WERI-Rb-1 (cell line): ENCODE measurements at regions not wholly inside any gene's neighbourhood (a gene's known extent, or its start where the extent isn't known, plus 50 kb on each side); places are given as distances from the start of the nearest gene placed in this dataset.

Source experiments
- DNase-seq: peaks from one replicate; pipeline ENCODE4 v3.0.0-alpha.2; 2020
- H3K27ac ChIP-seq: fragments of 250-450 bp; sonication (Bioruptor Pico); 2 replicates; pipeline ENCODE4 v1.5.1; 2020; ENCODE audit warnings: mild to moderate bottlenecking, moderate library complexity
- H3K27me3 ChIP-seq: fragments of 250-450 bp; sonication (Bioruptor Pico); 2 replicates; pipeline ENCODE4 v1.5.1; 2021; ENCODE audit warnings: mild to moderate bottlenecking, low read depth, moderate library complexity; ENCODE audit not compliant: insufficient read depth, severe bottlenecking
- H3K36me3 ChIP-seq: fragments of 250-450 bp; sonication (Bioruptor Pico); 2 replicates; pipeline ENCODE4 v1.5.1; 2020; ENCODE audit warnings: mild to moderate bottlenecking, moderate library complexity
- H3K4me3 ChIP-seq: 2 replicates; pipeline ENCODE4 v1.5.1; 2011; ENCODE audit warnings: low read depth, mild to moderate bottlenecking, control low read depth, low read length
- H3K9me3 ChIP-seq: fragments of 250-450 bp; sonication (Bioruptor Pico); 2 replicates; pipeline ENCODE4 v1.5.1; 2021; ENCODE audit warnings: mild to moderate bottlenecking, moderate library complexity; ENCODE audit not compliant: severe bottlenecking
- TF ChIP-seq, protein P1 (sequence below): IDR thresholded peaks from 2 replicates; pipeline ENCODE4 v1.5.1; 2011; ENCODE audit warnings: low read depth, mild to moderate bottlenecking, control low read depth, inconsistent platforms, low read length

GRCh38 chr5:164809821-164810220 lies 1304.4 kb downstream of the MAT2B start:
- DNase-seq, result no peak
- H3K27me3 ChIP-seq, result no peaks in the 10 kb centered on the region
- no peaks in the 10 kb centered on the region for H3K9me3 ChIP-seq
- TF ChIP-seq, protein P1, sequence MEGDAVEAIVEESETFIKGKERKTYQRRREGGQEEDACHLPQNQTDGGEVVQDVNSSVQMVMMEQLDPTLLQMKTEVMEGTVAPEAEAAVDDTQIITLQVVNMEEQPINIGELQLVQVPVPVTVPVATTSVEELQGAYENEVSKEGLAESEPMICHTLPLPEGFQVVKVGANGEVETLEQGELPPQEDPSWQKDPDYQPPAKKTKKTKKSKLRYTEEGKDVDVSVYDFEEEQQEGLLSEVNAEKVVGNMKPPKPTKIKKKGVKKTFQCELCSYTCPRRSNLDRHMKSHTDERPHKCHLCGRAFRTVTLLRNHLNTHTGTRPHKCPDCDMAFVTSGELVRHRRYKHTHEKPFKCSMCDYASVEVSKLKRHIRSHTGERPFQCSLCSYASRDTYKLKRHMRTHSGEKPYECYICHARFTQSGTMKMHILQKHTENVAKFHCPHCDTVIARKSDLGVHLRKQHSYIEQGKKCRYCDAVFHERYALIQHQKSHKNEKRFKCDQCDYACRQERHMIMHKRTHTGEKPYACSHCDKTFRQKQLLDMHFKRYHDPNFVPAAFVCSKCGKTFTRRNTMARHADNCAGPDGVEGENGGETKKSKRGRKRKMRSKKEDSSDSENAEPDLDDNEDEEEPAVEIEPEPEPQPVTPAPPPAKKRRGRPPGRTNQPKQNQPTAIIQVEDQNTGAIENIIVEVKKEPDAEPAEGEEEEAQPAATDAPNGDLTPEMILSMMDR, result no peak
- H3K4me3 ChIP-seq, result no peak overlapping the region
- no peaks in the 10 kb centered on the region for H3K36me3 ChIP-seq
- no peak overlapping the region for H3K27ac ChIP-seq

GRCh38 chr5:164818445-164818844 lies 1313.0 kb downstream of the MAT2B start:
- no peak for DNase-seq
- H3K36me3 ChIP-seq, result no peaks in the 10 kb centered on the region
- no peaks in the 10 kb centered on the region for H3K27me3 ChIP-seq
- H3K4me3 ChIP-seq, result no peak overlapping the region
- no peaks in the 10 kb centered on the region for H3K9me3 ChIP-seq
- no peak overlapping the region for H3K27ac ChIP-seq
- TF ChIP-seq, protein P1, result no peak

- Histone ChIP-seq H3K4me3 (no peak overlapping the region), H3K27me3 (no peaks in the 10 kb centered on the region), H3K9me3 (no peaks in the 10 kb centered on the region), H3K36me3 (no peaks in the 10 kb centered on the region), H3K27ac (no peak overlapping the region)
- no peak for DNase-seq
- TF ChIP-seq, protein P1, result no peak
These were observed 1319.3 kb downstream of the MAT2B start for GRCh38 chr5:164824671-164825070.

GRCh38 chr5:164832516-164832915 lies 1327.1 kb downstream of the MAT2B start:
- Histone ChIP-seq H3K9me3 (no peaks in the 10 kb centered on the region), H3K27ac (no peak overlapping the region), H3K36me3 (no peaks in the 10 kb centered on the region), H3K4me3 (no peak overlapping the region), H3K27me3 (no peaks in the 10 kb centered on the region)
- no peak for DNase-seq
- TF ChIP-seq, protein P1, result no peak

- no peak for DNase-seq
- H3K27me3 ChIP-seq, result no peaks in the 10 kb centered on the region
- H3K27ac ChIP-seq, result no peak overlapping the region
- no peaks in the 10 kb centered on the region for H3K9me3 ChIP-seq
- H3K4me3 ChIP-seq, result no peak overlapping the region
- no peaks in the 10 kb centered on the region for H3K36me3 ChIP-seq
- TF ChIP-seq, protein P1, result no peak
These were observed 1338.9 kb downstream of the MAT2B start for GRCh38 chr5:164844348-164844747.

DNA sequence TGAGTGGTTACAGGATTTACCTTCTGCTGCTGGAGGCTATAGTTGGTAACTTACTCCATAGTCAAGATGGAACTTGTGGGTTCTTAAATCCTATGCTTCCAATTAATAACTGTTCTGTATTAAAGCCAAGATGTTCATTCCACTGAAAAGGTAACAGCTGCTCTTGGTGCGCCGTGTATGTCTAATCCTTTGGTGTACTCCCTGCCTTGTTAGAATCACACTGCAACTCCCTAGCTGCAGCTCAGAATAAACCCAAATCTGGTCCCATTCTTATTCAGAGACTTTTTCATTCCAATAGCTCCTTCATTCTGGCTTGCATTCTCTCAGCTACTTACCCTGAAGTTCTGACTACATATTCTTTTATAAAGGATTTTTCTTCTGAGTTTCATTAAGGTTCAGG lies 1355.5 kb downstream of the MAT2B start:
- Histone ChIP-seq H3K36me3 (no peaks in the 10 kb centered on the region), H3K27ac (peak overlapping the region; percentile 77), H3K27me3 (no peaks in the 10 kb centered on the region), H3K9me3 (no peaks in the 10 kb centered on the region), H3K4me3 (no peak overlapping the region)
- TF ChIP-seq, protein P1, result no peak
- peak; percentile 68 for DNase-seq
